ENCODE measurements at regions not wholly inside any gene's neighbourhood (a gene's known extent, or its start where the extent isn't known, plus 50 kb on each side); places are given as distances from the start of the nearest gene placed in this dataset.

GRCh38 chr17:33667671-33668070 is 374.6 kb upstream of the ASIC2 start:
- TF ChIP-seq CTCF (IDR thresholded peaks at IDR 0.05) (no peak), EZH2 (IDR thresholded peaks at IDR 0.05; ENCODE audit: borderline replicate concordance, insufficient read depth, low read depth, low read length, poor library complexity, severe bottlenecking) (no peak)
